ENCODE measurements at regions not wholly inside any gene's neighbourhood (a gene's known extent, or its start where the extent isn't known, plus 50 kb on each side); places are given as distances from the start of the nearest gene placed in this dataset.

GRCh38 chr12:43277651-43278540 is 274.1 kb downstream of the ADAMTS20 start:
- no peaks in the 10 kb centered on the region for H3K9me3 ChIP-seq (ENCODE audit: low read depth)
- peaks cover 11% of the 10 kb centered on the region for H3K4me1 Mint-ChIP-seq
- no peaks in the 10 kb centered on the region for H3K27me3 ChIP-seq
- no peak overlapping the region for H3K4me3 ChIP-seq
- H3K79me2 ChIP-seq (ENCODE audit: low read depth), result no peaks in the 10 kb centered on the region
- no peaks in the 10 kb centered on the region for H3F3A ChIP-seq (ENCODE audit: low read depth)
- H3K4me1 ChIP-seq, result no peaks in the 10 kb centered on the region
- H3K9ac ChIP-seq, result no peak overlapping the region
- no peak overlapping the region for H3K4me2 ChIP-seq
- H4K20me1 ChIP-seq (ENCODE audit: low read depth), result no peaks in the 10 kb centered on the region
- H2AFZ ChIP-seq (replicated peaks), result no peak overlapping the region
- DNase-seq (ENCODE audit: low spot score), result no peak
- no peaks in the 10 kb centered on the region for H3K36me3 Mint-ChIP-seq
- H3K27ac Mint-ChIP-seq, result no peak overlapping the region
- no peaks in the 10 kb centered on the region for H3K9me3 Mint-ChIP-seq
- H3K27ac ChIP-seq, result no peak overlapping the region
- H3K27me3 Mint-ChIP-seq (ENCODE audit: insufficient read depth, low read depth), result no peaks in the 10 kb centered on the region
- no peak overlapping the region for H3K4me3 Mint-ChIP-seq
- no peak for TF ChIP-seq CTCF (IDR thresholded peaks at IDR 0.05)
- no peak for TF ChIP-seq EZH2phosphoT487 (IDR thresholded peaks at IDR 0.05)
- no peak for TF ChIP-seq EZH2 (IDR thresholded peaks at IDR 0.05)
- no peaks in the 10 kb centered on the region for H3K36me3 ChIP-seq

DNA sequence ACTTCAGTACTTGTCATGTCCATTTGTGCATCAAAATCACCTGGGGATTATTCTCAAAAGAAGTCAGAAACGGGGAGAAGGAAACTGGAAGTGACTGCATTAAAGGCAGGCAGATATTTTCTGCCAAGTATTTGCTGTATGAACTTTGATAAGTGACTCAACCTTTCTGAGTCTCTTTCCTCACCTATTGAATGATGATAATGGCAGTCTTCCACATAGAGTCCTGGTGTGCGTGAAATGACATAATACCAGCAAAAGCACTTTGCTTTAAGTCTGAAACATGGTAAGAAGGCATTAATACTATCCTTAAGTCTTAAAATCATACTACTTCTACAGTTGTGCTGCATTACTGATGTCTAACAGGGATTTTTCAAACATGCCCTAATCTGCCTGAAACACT is 278.5 kb downstream of the ADAMTS20 start:
- peaks cover 5% of the 10 kb centered on the region for H3K4me1 Mint-ChIP-seq
- no peak overlapping the region for H2AFZ ChIP-seq (replicated peaks)
- H3K27me3 ChIP-seq, result no peaks in the 10 kb centered on the region
- peaks cover 6% of the 10 kb centered on the region for H3F3A ChIP-seq (ENCODE audit: low read depth)
- no peaks in the 10 kb centered on the region for H3K9me3 ChIP-seq (ENCODE audit: low read depth)
- no peaks in the 10 kb centered on the region for H3K36me3 ChIP-seq
- H3K9me3 Mint-ChIP-seq, result no peaks in the 10 kb centered on the region
- H3K27ac ChIP-seq, result no peak overlapping the region
- H3K4me2 ChIP-seq, result no peak overlapping the region
- H3K4me1 ChIP-seq, result peaks cover 11% of the 10 kb centered on the region
- DNase-seq (ENCODE audit: low spot score), result no peak
- no peak overlapping the region for H3K27ac Mint-ChIP-seq
- H3K27me3 Mint-ChIP-seq (ENCODE audit: insufficient read depth, low read depth), result peaks cover 2% of the 10 kb centered on the region
- H3K4me3 ChIP-seq, result no peak overlapping the region
- H3K79me2 ChIP-seq (ENCODE audit: low read depth), result no peaks in the 10 kb centered on the region
- no peaks in the 10 kb centered on the region for H4K20me1 ChIP-seq (ENCODE audit: low read depth)
- no peaks in the 10 kb centered on the region for H3K36me3 Mint-ChIP-seq
- TF ChIP-seq CTCF (IDR thresholded peaks at IDR 0.05), result no peak
- TF ChIP-seq EZH2 (IDR thresholded peaks at IDR 0.05), result no peak
- no peak for TF ChIP-seq EZH2phosphoT487 (IDR thresholded peaks at IDR 0.05)
- H3K9ac ChIP-seq, result no peak overlapping the region
- no peak overlapping the region for H3K4me3 Mint-ChIP-seq

DNA sequence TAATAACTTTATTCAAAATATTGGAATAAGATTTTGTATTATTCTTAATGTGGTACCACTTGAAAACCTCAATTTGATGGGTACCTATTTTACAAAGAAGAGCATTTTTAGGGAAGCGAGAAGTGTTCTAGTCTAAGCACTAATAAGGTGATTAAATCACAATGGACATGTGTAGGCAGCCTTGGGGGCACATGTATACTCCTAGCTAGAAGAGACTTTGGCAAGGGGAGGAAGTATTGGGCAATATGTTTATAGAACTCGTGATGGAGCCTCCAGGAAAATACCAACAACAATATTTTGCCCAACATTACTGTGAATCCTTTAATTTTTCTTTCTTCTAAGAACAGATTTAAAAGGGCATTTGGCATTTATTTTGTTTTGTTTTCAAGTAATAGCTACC is 280.3 kb downstream of the ADAMTS20 start:
- H3F3A ChIP-seq (ENCODE audit: low read depth), result peaks cover 6% of the 10 kb centered on the region
- no peak overlapping the region for H3K4me3 ChIP-seq
- no peaks in the 10 kb centered on the region for H3K27me3 ChIP-seq
- H3K9me3 Mint-ChIP-seq, result no peaks in the 10 kb centered on the region
- DNase-seq (ENCODE audit: low spot score), result no peak
- H3K27me3 Mint-ChIP-seq (ENCODE audit: insufficient read depth, low read depth), result peaks cover 2% of the 10 kb centered on the region
- no peaks in the 10 kb centered on the region for H3K36me3 ChIP-seq
- H3K27ac ChIP-seq, result no peak overlapping the region
- H3K36me3 Mint-ChIP-seq, result no peaks in the 10 kb centered on the region
- no peak overlapping the region for H3K4me2 ChIP-seq
- H3K4me3 Mint-ChIP-seq, result no peak overlapping the region
- no peaks in the 10 kb centered on the region for H4K20me1 ChIP-seq (ENCODE audit: low read depth)
- no peak overlapping the region for H2AFZ ChIP-seq (replicated peaks)
- H3K79me2 ChIP-seq (ENCODE audit: low read depth), result no peaks in the 10 kb centered on the region
- H3K9me3 ChIP-seq (ENCODE audit: low read depth), result no peaks in the 10 kb centered on the region
- TF ChIP-seq CTCF (IDR thresholded peaks at IDR 0.05) (no peak), EZH2phosphoT487 (IDR thresholded peaks at IDR 0.05) (no peak), EZH2 (IDR thresholded peaks at IDR 0.05) (no peak)
- peaks cover 11% of the 10 kb centered on the region for H3K4me1 ChIP-seq
- no peak overlapping the region for H3K9ac ChIP-seq
- peaks cover 5% of the 10 kb centered on the region for H3K4me1 Mint-ChIP-seq
- H3K27ac Mint-ChIP-seq, result no peak overlapping the region
